ENCODE measurements at regions not wholly inside any gene's neighbourhood (a gene's known extent, or its start where the extent isn't known, plus 50 kb on each side); places are given as distances from the start of the nearest gene placed in this dataset.
A peak's percentile ranks its signal among the peaks of the same experiment; 100 is the strongest.
"Not testable (repeated sequence)": the region's sequence is repeated elsewhere in the genome, so short reads cannot be mapped to it uniquely, and the experiment has no call there.

- not testable (repeated sequence) for DNase-seq (ENCODE audit: low read depth in 4 of 4, low spot score in 1 of 4)
Measured at GRCh38 chr15:85263842-85264440, 116.5 kb upstream of the AKAP13 start.

GRCh38 chr15:85264614-85265190, 115.7 kb upstream of the AKAP13 start:
- not testable (repeated sequence) for DNase-seq (ENCODE audit: low read depth in 4 of 4, low spot score in 1 of 4)

GRCh38 chr15:85267158-85267857, 113.1 kb upstream of the AKAP13 start:
- DNase-seq (ENCODE audit: low read depth in 4 of 4, low spot score in 1 of 4): not testable (repeated sequence)

GRCh38 chr15:85274315-85275050, 105.9 kb upstream of the AKAP13 start:
- no peak for DNase-seq (ENCODE audit: low read depth in 4 of 4, low spot score in 1 of 4)

- no peak for DNase-seq (ENCODE audit: low read depth in 4 of 4, low spot score in 1 of 4)
Measured at GRCh38 chr15:85276508-85276907, 103.9 kb upstream of the AKAP13 start.

- no peak for DNase-seq (ENCODE audit: low read depth in 4 of 4, low spot score in 1 of 4)
Measured at GRCh38 chr15:85276921-85277320, 103.5 kb upstream of the AKAP13 start.

GRCh38 chr15:85277847-85278370, 102.5 kb upstream of the AKAP13 start:
- DNase-seq (ENCODE audit: low read depth in 4 of 4, low spot score in 1 of 4): no peak

GRCh38 chr15:85280203-85280602, 100.2 kb upstream of the AKAP13 start:
- DNase-seq (ENCODE audit: low read depth in 4 of 4, low spot score in 1 of 4): no peak

GRCh38 chr15:85281293-85281882, 99.0 kb upstream of the AKAP13 start:
- DNase-seq (ENCODE audit: low read depth in 4 of 4, low spot score in 1 of 4): no peak

GRCh38 chr15:85282504-85283115, 97.8 kb upstream of the AKAP13 start:
- DNase-seq (ENCODE audit: low read depth in 4 of 4, low spot score in 1 of 4): no peak

- not testable (repeated sequence) for DNase-seq (ENCODE audit: low read depth in 4 of 4, low spot score in 1 of 4)
Measured at GRCh38 chr15:85283815-85284214, 96.6 kb upstream of the AKAP13 start.

GRCh38 chr15:85284497-85284896, 95.9 kb upstream of the AKAP13 start:
- no peak for DNase-seq (ENCODE audit: low read depth in 4 of 4, low spot score in 1 of 4)

- no peak for DNase-seq (ENCODE audit: low read depth in 4 of 4, low spot score in 1 of 4)
Measured at GRCh38 chr15:85289677-85290365, 90.6 kb upstream of the AKAP13 start.

- not testable (repeated sequence) for DNase-seq (ENCODE audit: low read depth in 4 of 4, low spot score in 1 of 4)
Measured at GRCh38 chr15:85292583-85292982, 87.8 kb upstream of the AKAP13 start.

GRCh38 chr15:85296615-85297402, 83.6 kb upstream of the AKAP13 start:
- DNase-seq (ENCODE audit: low read depth in 4 of 4, low spot score in 1 of 4): peak; percentile 41 to 57 (median 46)

GRCh38 chr15:85297537-85297936, 82.9 kb upstream of the AKAP13 start:
- DNase-seq (ENCODE audit: low read depth in 4 of 4, low spot score in 1 of 4): no peak

- no peak for DNase-seq (ENCODE audit: low read depth in 4 of 4, low spot score in 1 of 4)
Measured at GRCh38 chr15:85298366-85298765, 82.0 kb upstream of the AKAP13 start.

- no peak for DNase-seq (ENCODE audit: low read depth in 4 of 4, low spot score in 1 of 4)
Measured at GRCh38 chr15:85298941-85299340, 81.5 kb upstream of the AKAP13 start.

GRCh38 chr15:85302271-85302670, 78.1 kb upstream of the AKAP13 start:
- DNase-seq (ENCODE audit: low read depth in 4 of 4, low spot score in 1 of 4): no peak
